Body of pancreas (tissue), 4 donors: ENCODE measurements at regions not wholly inside any gene's neighbourhood (a gene's known extent, or its start where the extent isn't known, plus 50 kb on each side); places are given as distances from the start of the nearest gene placed in this dataset.

Experiments used
- CTCF ChIP-seq, 7 experiments: fragments of 450-650 bp in 4 of 7; fragments of 200-600 bp in 3 of 7; sonication (generic) in 3 of 7; IDR thresholded peaks; one replicate each; pipeline ENCODE4 v1.5.1; 2016 to 2019; ENCODE audit warnings: antibody characterized with exemption in 7 of 7
- POLR2A ChIP-seq, 3 donors: fragments of 450-650 bp; IDR thresholded peaks; one replicate each; pipeline ENCODE4 v1.6.1; 2016; ENCODE audit warnings: antibody characterized with exemption in 3 of 3, mild to moderate bottlenecking in 2 of 3

DNA sequence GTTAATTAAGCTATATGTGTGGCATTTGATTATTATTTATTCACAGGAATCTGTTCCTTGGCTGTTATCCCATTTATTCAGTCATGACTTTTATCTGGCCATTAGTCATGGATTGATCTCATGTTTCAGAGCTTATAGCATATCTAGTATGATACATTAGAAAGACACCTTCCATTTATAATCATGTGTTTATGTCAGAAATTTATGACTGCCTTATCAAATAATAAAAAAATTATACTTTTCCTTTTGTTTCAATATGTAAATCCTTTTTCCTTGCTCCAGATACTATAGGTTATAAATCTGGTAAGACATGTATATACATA is 248.0 kb upstream of the PDE3A start:
- TF ChIP-seq CTCF (IDR thresholded peaks at IDR 0.05) (no peak), POLR2A (IDR thresholded peaks at IDR 0.05) (no peak)
